GM23338 (cell line): ENCODE measurements at regions not wholly inside any gene's neighbourhood (a gene's known extent, or its start where the extent isn't known, plus 50 kb on each side); places are given as distances from the start of the nearest gene placed in this dataset.
A peak's percentile ranks its signal among the peaks of the same experiment; 100 is the strongest.
"Not testable (repeated sequence)": the region's sequence is repeated elsewhere in the genome, so short reads cannot be mapped to it uniquely, and the experiment has no call there.

Source experiments
- ATAC-seq: fragments of 200-7000 bp; cut with Tn5 transposase; 3 replicates; pipeline ENCODE4 v1.9.1; 2020
- DNase-seq: peaks from one replicate; pipeline ENCODE4 v3.0.0-alpha.2; 2015; ENCODE audit warnings: low spot score
- H2AFZ ChIP-seq: fragments of 200-600 bp; sonication (generic); 2 replicates; pipeline ENCODE4 v1.8.0; 2016; ENCODE audit warnings: antibody characterized with exemption, mild to moderate bottlenecking, moderate library complexity
- H3F3A ChIP-seq: fragments of 200-600 bp; sonication (generic); replicated peaks from 2 replicates; pipeline ENCODE4 v1.8.0; 2017; ENCODE audit warnings: antibody characterized with exemption, mixed run types, low read depth
- H3K27ac ChIP-seq: fragments of 200-600 bp; sonication (generic); 2 replicates; pipeline ENCODE4 v1.6.1; 2016; ENCODE audit warnings: low read depth
- H3K27me3 ChIP-seq: fragments of 200-600 bp; sonication (generic); 2 replicates; pipeline ENCODE4 v1.8.0; 2016; ENCODE audit warnings: mild to moderate bottlenecking, mixed run types, moderate library complexity; ENCODE audit not compliant: insufficient read depth
- H3K36me3 ChIP-seq: fragments of 200-600 bp; sonication (generic); 2 replicates; pipeline ENCODE4 v1.8.0; 2016; ENCODE audit warnings: mild to moderate bottlenecking; ENCODE audit not compliant: insufficient read depth
- H3K4me1 ChIP-seq: fragments of 200-600 bp; sonication (generic); 2 replicates; pipeline ENCODE4 v1.8.0; 2016; ENCODE audit warnings: mild to moderate bottlenecking, moderate library complexity; ENCODE audit not compliant: insufficient read depth
- H3K4me2 ChIP-seq: fragments of 200-600 bp; sonication (generic); 2 replicates; pipeline ENCODE4 v1.7.1; 2017; ENCODE audit warnings: mixed run types
- H3K4me3 ChIP-seq: fragments of 200-600 bp; sonication (generic); 2 replicates; pipeline ENCODE4 v1.6.1; 2016; ENCODE audit warnings: mixed run types
- H3K79me2 ChIP-seq: fragments of 200-600 bp; sonication (generic); replicated peaks from 2 replicates; pipeline ENCODE4 v1.8.0; 2017; ENCODE audit warnings: mild to moderate bottlenecking; ENCODE audit not compliant: insufficient read depth
- H3K9me2 ChIP-seq: fragments of 200-600 bp; sonication (generic); 2 replicates; pipeline ENCODE4 v1.8.0; 2017; ENCODE audit not compliant: insufficient read depth
- H4K20me1 ChIP-seq: fragments of 200-600 bp; sonication (generic); replicated peaks from 2 replicates; pipeline ENCODE4 v1.8.0; 2017; ENCODE audit warnings: mild to moderate bottlenecking; ENCODE audit not compliant: insufficient read depth
- H3K27ac Mint-ChIP-seq: 2 replicates; pipeline ENCODE4 v1.8.0; 2020; ENCODE audit warnings: inconsistent platforms, mild to moderate bottlenecking, moderate library complexity, mixed read lengths
- H3K27me3 Mint-ChIP-seq: 3 replicates; pipeline ENCODE4 v1.8.0; 2022; ENCODE audit warnings: low read depth, mild to moderate bottlenecking, moderate library complexity, mixed read lengths, inconsistent platforms; ENCODE audit not compliant: insufficient read depth, poor library complexity
- H3K36me3 Mint-ChIP-seq: 3 replicates; pipeline ENCODE4 v1.8.0; 2021; ENCODE audit warnings: low read depth, mild to moderate bottlenecking, inconsistent platforms, moderate library complexity, mixed read lengths
- H3K4me1 Mint-ChIP-seq: 3 replicates; pipeline ENCODE4 v1.8.0; 2020; ENCODE audit warnings: mild to moderate bottlenecking, inconsistent platforms, mixed read lengths
- H3K4me3 Mint-ChIP-seq: 3 replicates; pipeline ENCODE4 v1.8.0; 2021; ENCODE audit warnings: moderate library complexity, mild to moderate bottlenecking, inconsistent platforms, mixed read lengths
- H3K9me3 Mint-ChIP-seq: 3 replicates; pipeline ENCODE4 v1.8.0; 2020; ENCODE audit warnings: moderate library complexity, mild to moderate bottlenecking, inconsistent platforms, mixed read lengths
- EZH2 ChIP-seq: fragments of 200-600 bp; sonication (generic); IDR thresholded peaks from one replicate; pipeline ENCODE4 v1.8.0; 2017; ENCODE audit warnings: antibody characterized with exemption, mild to moderate bottlenecking, low read depth; ENCODE audit not compliant: unreplicated experiment
- JUNB ChIP-seq: IDR thresholded peaks from one replicate; pipeline ENCODE4 v1.6.1; 2016; ENCODE audit warnings: antibody characterized with exemption; ENCODE audit not compliant: unreplicated experiment
- NANOG ChIP-seq: IDR thresholded peaks from 2 replicates; pipeline ENCODE4 v1.6.1; 2016; ENCODE audit warnings: antibody characterized with exemption, borderline replicate concordance
- POLR2AphosphoS5 ChIP-seq: IDR thresholded peaks from 2 replicates; pipeline ENCODE4 v1.6.1; 2016; ENCODE audit warnings: antibody characterized with exemption, low read depth
- STAT1 ChIP-seq: IDR thresholded peaks from one replicate; pipeline ENCODE4 v1.6.1; 2016; ENCODE audit warnings: antibody characterized with exemption; ENCODE audit not compliant: unreplicated experiment
- TF ChIP-seq, protein P1 (sequence below): IDR thresholded peaks from one replicate; pipeline ENCODE4 v1.6.1; 2018; ENCODE audit warnings: antibody characterized with exemption; ENCODE audit not compliant: unreplicated experiment
- TF ChIP-seq, protein P2 (sequence below), 2 experiments: fragments of 200-600 bp in 1 of 2; sonication (generic) in 1 of 2; conservative IDR thresholded peaks; 2 replicates each; pipeline versions ENCODE4 v1.5.1 to v1.6.1; 2016 to 2017; ENCODE audit warnings: antibody characterized with exemption in 2 of 2, low read depth in 2 of 2, mild to moderate bottlenecking in 2 of 2, moderate library complexity in 1 of 2
- TF ChIP-seq, protein P3 (sequence below): IDR thresholded peaks from 2 replicates; pipeline ENCODE4 v1.6.1; 2016; ENCODE audit warnings: antibody characterized with exemption

DNA sequence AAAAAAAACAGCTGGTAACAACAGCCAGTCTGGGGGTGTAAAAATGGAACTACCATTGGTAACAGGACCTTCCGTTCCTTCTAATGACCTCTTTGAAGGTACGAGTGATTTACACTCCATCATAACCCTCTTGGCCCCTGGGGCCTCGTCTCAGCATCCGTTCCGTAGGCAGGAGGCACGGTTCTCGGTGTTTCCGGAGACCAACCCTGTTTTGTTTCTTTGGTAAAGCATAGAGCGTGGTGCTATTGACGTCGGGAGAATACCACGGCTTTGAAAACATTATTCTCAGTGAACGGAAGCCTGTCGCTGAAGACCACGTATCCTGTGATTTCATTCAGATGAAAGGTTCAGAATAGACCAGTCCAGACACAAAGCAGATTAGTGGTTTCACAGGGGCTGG is 198.9 kb downstream of the ASMT start:
- H3K27ac Mint-ChIP-seq = no peak overlapping the region
- Histone ChIP-seq H3K4me3 (no peak overlapping the region), H3K79me2 (no peaks in the 10 kb centered on the region), H3K27me3 (no peaks in the 10 kb centered on the region), H3K27ac (no peak overlapping the region), H3F3A (peaks cover 15% of the 10 kb centered on the region), H3K4me2 (no peak overlapping the region), H2AFZ (no peak overlapping the region), H3K4me1 (0 out of 2 replicates have a peak, but pooled peaks cover 6% of the 10 kb centered on the region), H3K9me2 (no peaks in the 10 kb centered on the region), H4K20me1 (no peaks in the 10 kb centered on the region), H3K36me3 (no peaks in the 10 kb centered on the region)
- TF ChIP-seq POLR2AphosphoS5 = no peak
- TF ChIP-seq, protein P1, sequence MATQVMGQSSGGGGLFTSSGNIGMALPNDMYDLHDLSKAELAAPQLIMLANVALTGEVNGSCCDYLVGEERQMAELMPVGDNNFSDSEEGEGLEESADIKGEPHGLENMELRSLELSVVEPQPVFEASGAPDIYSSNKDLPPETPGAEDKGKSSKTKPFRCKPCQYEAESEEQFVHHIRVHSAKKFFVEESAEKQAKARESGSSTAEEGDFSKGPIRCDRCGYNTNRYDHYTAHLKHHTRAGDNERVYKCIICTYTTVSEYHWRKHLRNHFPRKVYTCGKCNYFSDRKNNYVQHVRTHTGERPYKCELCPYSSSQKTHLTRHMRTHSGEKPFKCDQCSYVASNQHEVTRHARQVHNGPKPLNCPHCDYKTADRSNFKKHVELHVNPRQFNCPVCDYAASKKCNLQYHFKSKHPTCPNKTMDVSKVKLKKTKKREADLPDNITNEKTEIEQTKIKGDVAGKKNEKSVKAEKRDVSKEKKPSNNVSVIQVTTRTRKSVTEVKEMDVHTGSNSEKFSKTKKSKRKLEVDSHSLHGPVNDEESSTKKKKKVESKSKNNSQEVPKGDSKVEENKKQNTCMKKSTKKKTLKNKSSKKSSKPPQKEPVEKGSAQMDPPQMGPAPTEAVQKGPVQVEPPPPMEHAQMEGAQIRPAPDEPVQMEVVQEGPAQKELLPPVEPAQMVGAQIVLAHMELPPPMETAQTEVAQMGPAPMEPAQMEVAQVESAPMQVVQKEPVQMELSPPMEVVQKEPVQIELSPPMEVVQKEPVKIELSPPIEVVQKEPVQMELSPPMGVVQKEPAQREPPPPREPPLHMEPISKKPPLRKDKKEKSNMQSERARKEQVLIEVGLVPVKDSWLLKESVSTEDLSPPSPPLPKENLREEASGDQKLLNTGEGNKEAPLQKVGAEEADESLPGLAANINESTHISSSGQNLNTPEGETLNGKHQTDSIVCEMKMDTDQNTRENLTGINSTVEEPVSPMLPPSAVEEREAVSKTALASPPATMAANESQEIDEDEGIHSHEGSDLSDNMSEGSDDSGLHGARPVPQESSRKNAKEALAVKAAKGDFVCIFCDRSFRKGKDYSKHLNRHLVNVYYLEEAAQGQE = no peak
- peaks cover 16% of the 10 kb centered on the region for H3K4me1 Mint-ChIP-seq
- ATAC-seq (no peak), DNase-seq (no peak)
- H3K9me3 Mint-ChIP-seq = peaks cover 12% of the 10 kb centered on the region
- peaks cover 8% of the 10 kb centered on the region for H3K36me3 Mint-ChIP-seq
- H3K27me3 Mint-ChIP-seq = peaks cover 3% of the 10 kb centered on the region
- H3K4me3 Mint-ChIP-seq = no peak overlapping the region

DNA sequence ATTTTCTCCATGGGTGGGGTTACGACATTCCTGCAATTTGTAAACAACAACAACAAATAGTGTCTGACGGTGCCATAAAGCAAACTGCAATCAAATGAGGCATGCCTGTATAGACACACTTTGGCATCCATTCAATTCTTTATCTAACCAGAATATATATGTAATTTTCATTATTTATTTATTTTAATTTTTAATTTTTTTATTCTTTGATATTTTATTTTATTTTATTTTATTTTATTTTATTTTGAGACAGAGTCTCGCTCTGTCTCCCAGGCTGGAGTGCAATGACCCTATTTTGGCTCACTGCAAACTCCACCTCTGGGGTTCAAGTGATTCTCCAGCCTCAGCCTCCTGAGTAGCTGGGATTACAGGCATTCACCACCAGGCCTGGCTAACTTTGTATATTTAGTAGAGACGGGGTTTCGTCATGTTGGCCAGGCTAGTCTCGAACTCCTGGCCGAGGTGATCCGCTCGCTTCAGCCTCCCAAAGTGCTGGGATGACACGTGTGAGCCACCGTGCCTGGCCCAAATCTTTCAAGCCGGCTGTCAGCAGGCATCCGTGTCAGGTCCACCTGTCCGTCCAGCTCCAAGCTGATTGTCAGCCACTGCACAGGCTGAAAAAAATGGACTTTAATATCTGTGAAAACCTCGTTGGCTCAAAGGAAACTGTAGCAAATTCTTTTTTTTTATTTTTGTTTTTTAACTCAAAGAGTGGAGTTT is 200.8 kb downstream of the ASMT start:
- H3K9me2 ChIP-seq = no peaks in the 10 kb centered on the region
- H3K4me1 Mint-ChIP-seq = peaks cover 16% of the 10 kb centered on the region
- no peaks in the 10 kb centered on the region for H3K36me3 ChIP-seq
- no peak for DNase-seq
- TF ChIP-seq JUNB (no peak), NANOG (no peak), STAT1 (no peak), EZH2 (no peak)
- TF ChIP-seq, protein P2, sequence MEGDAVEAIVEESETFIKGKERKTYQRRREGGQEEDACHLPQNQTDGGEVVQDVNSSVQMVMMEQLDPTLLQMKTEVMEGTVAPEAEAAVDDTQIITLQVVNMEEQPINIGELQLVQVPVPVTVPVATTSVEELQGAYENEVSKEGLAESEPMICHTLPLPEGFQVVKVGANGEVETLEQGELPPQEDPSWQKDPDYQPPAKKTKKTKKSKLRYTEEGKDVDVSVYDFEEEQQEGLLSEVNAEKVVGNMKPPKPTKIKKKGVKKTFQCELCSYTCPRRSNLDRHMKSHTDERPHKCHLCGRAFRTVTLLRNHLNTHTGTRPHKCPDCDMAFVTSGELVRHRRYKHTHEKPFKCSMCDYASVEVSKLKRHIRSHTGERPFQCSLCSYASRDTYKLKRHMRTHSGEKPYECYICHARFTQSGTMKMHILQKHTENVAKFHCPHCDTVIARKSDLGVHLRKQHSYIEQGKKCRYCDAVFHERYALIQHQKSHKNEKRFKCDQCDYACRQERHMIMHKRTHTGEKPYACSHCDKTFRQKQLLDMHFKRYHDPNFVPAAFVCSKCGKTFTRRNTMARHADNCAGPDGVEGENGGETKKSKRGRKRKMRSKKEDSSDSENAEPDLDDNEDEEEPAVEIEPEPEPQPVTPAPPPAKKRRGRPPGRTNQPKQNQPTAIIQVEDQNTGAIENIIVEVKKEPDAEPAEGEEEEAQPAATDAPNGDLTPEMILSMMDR (conservative IDR thresholded peaks at IDR 0.05; ENCODE audit: low read depth in 2 of 2) = no peak
- TF ChIP-seq, protein P3, sequence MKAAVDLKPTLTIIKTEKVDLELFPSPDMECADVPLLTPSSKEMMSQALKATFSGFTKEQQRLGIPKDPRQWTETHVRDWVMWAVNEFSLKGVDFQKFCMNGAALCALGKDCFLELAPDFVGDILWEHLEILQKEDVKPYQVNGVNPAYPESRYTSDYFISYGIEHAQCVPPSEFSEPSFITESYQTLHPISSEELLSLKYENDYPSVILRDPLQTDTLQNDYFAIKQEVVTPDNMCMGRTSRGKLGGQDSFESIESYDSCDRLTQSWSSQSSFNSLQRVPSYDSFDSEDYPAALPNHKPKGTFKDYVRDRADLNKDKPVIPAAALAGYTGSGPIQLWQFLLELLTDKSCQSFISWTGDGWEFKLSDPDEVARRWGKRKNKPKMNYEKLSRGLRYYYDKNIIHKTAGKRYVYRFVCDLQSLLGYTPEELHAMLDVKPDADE = no peak
- H2AFZ ChIP-seq = no peak overlapping the region
- no peaks in the 10 kb centered on the region for H4K20me1 ChIP-seq
- H3K27me3 Mint-ChIP-seq = peaks cover 3% of the 10 kb centered on the region
- H3K79me2 ChIP-seq = no peaks in the 10 kb centered on the region
- H3K27me3 ChIP-seq = no peaks in the 10 kb centered on the region
- H3K4me2 ChIP-seq = no peak overlapping the region
- H3K36me3 Mint-ChIP-seq = peaks cover 8% of the 10 kb centered on the region
- peak overlapping the region; percentile 63 for H3K27ac ChIP-seq
- no peak overlapping the region for H3K27ac Mint-ChIP-seq
- no peak overlapping the region for H3K4me3 ChIP-seq
- H3F3A ChIP-seq = peaks cover 21% of the 10 kb centered on the region
- H3K4me3 Mint-ChIP-seq = no peak overlapping the region
- H3K9me3 Mint-ChIP-seq = peaks cover 20% of the 10 kb centered on the region
- H3K4me1 ChIP-seq = 0 out of 2 replicates have a peak, but pooled peaks cover 6% of the 10 kb centered on the region
- no peak for ATAC-seq

DNA sequence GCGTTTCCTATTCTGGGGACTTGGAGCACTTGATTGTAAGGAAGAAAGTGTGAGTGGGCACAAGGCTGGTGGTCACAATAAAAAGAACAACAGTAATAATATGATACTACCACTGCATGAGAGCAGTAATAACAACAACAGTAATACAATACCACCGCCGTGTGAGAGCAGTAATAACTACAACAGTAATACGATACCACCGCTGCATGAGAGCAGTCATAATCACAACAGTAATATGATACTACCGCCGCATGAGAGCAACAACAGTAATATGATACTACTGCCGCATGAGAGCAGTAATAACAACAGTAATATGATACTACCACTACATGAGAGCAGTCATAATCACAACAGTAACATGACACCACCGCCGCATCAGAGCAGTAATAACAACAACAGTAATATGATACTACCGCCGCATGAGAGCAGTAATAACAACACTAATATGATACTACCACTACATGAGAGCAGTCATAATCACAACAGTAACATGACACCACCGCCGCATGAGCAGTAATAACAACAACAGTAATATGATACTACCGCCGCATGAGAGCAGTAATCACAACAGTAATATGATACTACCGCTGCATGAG is 201.6 kb downstream of the ASMT start:
- H3K27ac Mint-ChIP-seq, H4K20me1 ChIP-seq, H3K4me3 ChIP-seq, H2AFZ ChIP-seq, ATAC-seq, H3K4me2 ChIP-seq, H3K9me2 ChIP-seq, H3K4me3 Mint-ChIP-seq, H3K36me3 Mint-ChIP-seq, H3K4me1 ChIP-seq, DNase-seq, H3K36me3 ChIP-seq, H3K27me3 Mint-ChIP-seq, H3K79me2 ChIP-seq, H3K27me3 ChIP-seq: not testable (repeated sequence)
- Histone ChIP-seq H3K27ac (peak overlapping the region; percentile 63), H3F3A (peaks cover 21% of the 10 kb centered on the region)
- peaks cover 13% of the 10 kb centered on the region for H3K4me1 Mint-ChIP-seq
- H3K9me3 Mint-ChIP-seq = peaks cover 20% of the 10 kb centered on the region
